T-helper 1 cell treated with Interleukin-12 subunit alpha and Interleukin-12 subunit beta and Interleukin-4 antibody, amounts not matched to agents 30 ng/mL and 1 ng/mL, for 36 hours (primary cell): ENCODE measurements at regions not wholly inside any gene's neighbourhood (a gene's known extent, or its start where the extent isn't known, plus 50 kb on each side); places are given as distances from the start of the nearest gene placed in this dataset.

Source experiments
- intact Hi-C: fragments of 100-400 bp; cut with micrococcal nuclease; formaldehyde crosslinking; loops from one replicate; pipeline ENCODE4 v1.15.1; 2024

DNA sequence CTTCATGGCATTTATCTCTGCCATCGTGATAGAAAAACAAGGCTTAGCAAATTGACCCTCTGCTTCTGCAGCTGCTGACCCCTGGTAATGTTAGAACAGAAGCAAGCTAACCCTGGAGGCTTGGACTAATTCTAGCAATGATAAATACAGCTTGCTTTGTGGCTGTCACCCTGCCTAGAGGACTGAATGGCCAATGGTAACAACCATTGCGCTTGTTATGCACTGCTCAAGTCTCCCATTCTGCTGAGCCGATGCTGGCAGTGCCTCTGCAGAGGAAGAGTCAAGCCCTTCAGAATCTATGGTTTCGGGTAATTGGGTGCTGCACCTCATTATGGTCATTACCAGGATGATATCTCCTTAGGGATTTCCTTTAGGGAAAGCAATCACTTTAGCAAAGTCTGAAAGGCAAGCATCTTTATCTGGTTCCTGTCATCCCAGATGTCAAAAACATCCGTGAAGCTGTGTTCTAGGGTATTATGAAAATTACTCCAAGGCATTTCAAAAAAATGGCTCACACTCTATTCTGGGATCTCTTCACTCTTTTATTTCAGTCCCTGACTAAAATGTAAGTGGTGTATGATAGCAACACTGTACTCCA lies 186.8 kb upstream of the DLGAP1 start:
- intact Hi-C loops, result no loop called here

DNA sequence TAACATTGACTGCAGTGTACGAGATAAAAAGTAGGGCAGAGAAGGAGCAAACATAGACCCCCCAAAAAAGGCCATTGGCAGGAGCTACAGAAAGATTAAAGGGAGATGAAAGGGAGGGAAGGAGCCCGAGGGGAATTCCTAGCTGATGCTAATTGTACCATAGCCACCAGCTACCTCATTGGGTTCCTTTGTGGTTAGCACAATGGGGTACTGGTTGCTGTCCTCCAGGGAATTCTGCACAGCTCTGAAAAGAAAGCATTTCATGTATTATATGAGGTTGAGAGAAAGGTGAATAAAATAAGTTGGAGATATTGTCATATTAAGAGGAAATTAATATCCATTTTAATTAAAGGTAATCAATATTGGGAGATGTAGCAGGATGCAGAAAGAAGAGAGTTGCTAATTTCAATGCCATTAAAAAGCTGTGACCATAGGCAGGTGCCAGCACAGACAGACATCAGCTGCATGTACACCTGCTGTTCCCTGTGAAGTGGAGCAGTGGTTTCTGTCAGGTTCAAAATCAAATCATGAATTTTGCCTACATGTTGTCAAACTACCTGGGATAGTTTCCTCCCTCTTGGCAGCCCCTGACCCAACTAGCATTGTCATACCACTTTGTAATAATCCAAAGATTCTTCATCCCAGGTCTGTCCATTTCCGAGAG lies 185.4 kb upstream of the DLGAP1 start:
- intact Hi-C loops, result no loop called here

DNA sequence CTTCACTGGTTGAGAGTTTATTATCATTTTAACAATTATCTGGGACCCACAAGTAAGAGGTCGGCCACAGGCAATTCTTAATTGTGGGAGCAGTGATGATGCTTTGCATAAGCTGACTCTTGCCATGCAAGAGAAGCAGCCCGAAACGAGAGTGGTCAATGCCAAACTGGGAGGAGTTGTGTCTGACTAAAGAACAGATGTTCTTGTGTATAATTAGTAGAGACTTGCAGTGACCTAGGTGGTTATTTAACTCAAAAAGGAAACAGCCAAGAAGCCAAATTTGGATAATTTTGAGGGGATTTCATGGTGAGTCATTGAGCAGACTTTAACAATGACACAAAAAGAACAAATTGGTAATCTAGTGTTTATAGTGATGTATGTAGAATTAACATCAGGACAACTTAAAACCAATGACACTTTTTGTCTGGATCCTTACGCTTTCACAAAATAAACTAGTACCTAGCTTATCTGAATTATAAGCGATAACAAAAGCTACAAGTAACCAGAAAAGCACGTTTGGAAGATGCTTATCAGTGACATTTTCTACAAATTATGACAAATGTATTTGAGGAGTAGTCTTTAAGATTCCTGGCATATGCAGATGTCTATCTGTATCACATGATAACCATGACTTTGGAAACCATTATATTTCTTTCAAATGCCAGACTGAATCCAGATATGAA lies 184.7 kb upstream of the DLGAP1 start:
- intact Hi-C loops, result no loop called here

DNA sequence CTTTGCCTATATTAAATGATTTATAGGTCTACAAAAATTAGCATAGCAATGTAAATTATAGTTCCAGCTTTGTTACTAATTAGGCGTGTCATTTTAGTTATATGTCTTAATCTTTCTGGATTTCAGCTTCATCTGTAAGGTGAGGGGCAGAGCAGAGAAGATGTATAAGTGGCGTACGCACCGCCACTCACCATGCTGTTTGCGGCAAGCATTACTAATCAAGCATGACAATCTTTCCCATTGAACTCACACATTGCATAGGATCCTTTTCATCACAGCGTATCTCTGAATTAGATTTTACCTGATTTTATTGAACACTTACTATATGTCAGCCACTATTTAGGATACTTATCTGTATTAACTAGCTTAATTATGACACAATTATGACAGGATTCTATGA lies 183.6 kb upstream of the DLGAP1 start:
- intact Hi-C loops, result no loop called here

DNA sequence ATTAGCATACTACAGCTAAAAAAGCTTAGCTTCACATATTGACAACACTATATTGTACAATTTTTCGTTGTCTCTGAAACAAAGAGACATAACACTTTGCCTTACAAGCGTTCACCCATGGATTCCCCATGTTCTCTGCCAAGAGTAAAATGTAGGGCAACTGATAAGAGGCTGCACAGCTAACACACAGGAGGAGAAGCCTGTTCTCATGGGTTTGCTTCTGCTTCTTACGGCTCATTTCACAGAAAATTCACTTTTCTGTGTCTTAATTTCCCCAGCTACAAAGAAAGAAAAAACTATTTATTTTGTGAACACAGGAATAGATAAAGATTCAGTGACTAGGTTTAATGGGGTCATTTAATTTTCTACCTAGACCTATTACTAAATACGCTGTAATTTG lies 182.8 kb upstream of the DLGAP1 start:
- intact Hi-C loops, result no loop called here

DNA sequence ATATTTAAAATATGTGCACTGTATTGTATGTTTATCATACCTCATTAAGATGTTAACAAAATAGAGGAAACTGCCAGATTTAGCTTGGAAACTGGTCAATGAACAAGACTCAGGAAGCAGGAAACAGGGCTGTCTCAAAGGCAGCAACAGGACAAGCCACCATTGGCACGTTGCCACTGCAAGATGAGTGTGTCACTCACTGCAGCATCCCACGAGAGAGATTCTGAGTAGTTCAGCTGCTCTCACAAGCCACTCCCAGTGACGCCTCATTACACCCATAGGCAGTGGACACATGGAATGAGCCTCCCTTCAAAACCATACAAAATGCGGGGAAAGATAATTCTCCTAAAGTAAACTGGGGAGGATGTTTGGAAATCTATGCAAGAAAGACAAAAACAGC lies 181.9 kb upstream of the DLGAP1 start:
- intact Hi-C loops, result no loop called here

DNA sequence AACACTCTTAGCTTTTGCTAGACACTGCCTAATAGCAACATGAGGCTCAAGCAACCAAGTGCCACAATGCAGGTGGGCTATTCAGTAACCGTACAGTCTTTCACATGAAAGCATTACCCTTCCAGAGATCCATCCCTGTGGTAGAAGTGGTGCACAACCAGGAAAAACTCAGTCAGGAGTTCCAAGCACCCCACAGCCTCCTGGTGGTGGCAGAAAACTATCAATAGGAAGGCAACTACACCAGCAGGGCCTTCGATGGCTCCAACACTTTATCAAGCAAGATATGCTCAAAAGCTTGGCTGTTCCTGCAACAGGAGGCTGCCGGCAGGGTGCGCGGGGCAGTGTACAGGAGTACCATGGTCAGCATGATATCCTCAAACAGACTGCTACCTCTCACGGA lies 176.1 kb upstream of the DLGAP1 start:
- intact Hi-C loops, result no loop called here

DNA sequence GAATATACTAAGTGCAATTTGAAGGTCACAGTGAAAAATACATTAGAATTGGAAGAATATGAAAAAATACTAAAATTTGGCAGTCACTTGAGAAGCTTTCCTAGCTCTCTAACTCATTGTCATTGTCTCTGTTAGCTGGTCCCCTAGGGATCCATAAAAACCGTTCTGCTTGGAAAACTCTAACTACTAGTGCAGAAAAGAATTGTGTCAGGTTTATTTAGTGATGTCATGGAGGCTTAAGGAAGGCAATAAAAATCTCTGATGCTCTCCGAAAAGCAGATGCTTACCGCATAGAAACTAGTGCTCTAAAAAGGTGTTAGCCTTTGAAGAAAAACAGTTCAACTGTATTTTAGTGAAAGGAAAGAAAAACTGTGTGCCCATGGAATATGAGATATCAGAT lies 150.1 kb upstream of the DLGAP1 start:
- intact Hi-C loops, result no loop called here

DNA sequence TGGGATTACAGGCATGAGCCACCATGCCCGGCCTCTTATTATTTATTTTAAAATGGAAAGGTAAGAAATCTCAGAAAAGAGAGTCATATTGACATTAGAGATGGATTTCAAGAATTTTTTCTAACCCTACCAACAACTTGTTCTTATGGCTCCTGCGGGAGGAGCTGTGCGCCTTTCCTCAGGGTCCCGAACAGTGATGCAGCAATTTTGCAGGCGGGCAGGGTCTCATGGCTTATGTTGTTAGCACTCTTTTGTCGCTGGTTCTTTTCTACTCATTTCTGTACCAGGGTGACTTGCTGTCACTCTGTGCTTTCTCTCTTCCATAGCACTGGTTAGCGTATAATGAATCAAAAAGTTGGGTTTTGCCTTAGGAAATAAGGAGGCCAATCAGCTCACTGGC lies 148.8 kb upstream of the DLGAP1 start:
- intact Hi-C loops, result no loop called here

DNA sequence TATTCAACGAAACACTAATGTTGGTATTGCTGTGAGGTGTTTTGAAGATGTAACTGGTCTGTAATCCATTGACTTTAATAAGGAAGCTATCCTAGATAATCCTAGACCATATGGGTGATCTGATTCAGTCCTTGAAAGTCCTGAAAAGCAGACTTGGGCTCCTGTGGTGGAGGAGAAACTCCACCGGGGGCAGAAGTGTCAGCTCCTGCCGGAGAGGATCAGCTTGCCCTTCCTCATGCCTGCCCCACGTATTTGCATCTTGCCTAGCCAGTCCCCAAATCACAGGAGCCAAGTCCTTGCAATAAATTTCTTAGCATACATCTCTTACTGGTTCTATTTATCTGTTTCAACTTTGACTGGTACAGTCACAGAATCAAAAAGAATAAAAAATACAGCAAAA lies 144.2 kb upstream of the DLGAP1 start:
- intact Hi-C loops, result no loop called here

DNA sequence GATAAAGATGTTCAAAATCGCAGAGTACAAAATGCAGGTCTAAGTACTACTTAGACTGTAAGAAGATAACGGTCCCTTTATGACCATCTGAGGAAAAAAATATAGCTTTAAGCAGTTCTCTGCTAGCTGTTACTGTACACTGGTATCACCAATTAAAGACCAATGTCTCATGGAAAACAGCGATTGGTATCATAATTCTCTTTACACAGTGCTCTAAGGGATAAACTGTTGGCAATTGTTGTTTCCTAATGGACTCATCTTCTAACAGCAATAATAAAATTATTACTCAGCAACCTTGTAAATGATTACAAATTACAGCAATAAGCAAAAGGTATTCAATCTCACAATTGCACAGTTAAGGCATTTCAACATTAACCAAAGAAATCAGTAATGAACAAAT lies 142.2 kb upstream of the DLGAP1 start:
- intact Hi-C loops, result no loop called here

DNA sequence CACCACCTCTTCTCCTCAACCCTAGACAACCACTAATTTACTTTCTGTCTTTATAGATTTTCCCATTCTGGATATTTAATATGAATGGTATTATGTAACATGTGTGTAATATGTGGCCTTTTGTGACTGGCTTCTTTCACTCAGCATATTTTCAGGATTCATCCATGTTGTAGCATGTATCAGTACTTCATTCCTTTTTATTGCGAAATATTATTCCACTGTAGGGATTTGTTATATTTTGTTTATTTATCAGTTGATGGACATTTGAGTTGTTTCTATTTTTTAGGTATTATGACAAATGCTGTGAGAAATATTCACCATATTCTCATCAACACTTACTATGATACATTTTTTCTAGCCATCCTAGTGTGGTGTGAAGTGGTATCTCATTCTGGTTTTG lies 138.8 kb upstream of the DLGAP1 start:
- intact Hi-C loops, result no loop called here

DNA sequence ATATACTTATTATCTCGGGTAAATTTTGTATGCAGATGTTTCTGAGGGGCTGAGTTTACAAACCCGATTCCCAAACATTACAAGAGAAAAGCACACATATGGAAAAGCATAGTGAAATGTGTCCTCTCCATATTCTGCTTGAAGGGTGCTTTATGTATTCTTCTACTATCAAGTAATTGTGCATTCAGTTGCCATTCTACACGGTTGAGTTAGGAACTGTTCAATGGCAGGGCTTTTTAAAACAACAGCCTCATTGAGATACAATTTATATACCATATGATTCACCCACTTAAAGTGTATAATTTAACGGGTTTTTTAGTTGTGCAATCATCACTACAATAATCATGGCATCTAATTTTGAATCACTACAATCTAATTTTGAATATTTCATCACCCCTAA lies 138.4 kb upstream of the DLGAP1 start:
- intact Hi-C loops, result no loop called here

DNA sequence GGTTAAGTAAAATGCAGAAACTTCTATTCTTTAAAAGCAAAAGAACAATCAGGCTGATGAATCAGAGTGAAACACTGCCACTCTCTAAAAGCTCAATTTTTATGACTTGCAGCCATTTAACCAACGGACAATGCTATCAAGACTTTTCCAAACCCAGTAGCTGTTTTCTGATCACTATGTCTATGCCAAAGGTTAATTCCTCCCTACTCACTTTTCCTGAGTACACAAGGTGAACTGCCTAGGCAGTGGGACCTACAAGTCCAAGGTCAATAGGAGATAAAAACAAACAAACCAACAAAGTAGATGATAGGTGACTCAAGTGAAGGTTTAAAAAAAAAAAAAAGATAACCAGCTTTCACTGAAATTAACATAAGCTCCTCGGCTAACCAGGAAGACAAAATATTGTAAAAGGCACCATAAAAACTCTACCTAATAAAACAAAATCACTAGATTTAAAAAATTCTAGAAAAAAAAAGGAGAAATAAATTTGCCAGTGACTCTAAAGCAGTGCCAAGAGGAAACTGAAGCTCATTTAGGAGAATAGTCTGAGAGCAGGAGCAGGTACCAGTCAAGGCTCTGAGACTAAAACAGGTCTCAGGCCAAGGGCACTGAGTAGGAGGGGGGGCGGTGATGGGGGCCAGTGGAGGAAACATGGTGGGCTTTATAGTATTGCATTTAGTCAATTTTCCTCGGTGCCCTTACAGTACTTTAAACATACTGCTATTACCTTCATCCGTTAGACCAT lies 134.1 kb upstream of the DLGAP1 start:
- intact Hi-C loops, result no loop called here

DNA sequence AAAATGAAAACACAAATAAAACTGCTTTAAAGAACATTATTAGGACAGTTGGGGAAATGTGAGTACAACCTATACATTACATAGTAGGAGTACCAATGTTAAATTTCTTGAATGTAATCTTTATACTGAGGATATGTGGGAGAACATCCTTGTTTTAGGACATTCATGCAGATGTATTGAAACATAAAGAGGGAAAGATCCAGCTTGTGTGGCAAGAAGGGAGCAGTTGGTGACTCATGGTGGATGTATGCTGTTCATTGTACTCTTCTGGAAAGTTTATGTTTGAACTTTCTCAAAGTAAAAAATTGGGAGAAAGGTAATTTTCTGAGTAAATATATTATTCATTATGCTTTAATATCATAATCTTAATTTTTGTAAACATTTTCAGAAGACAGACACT lies 132.1 kb upstream of the DLGAP1 start:
- intact Hi-C loops, result no loop called here

DNA sequence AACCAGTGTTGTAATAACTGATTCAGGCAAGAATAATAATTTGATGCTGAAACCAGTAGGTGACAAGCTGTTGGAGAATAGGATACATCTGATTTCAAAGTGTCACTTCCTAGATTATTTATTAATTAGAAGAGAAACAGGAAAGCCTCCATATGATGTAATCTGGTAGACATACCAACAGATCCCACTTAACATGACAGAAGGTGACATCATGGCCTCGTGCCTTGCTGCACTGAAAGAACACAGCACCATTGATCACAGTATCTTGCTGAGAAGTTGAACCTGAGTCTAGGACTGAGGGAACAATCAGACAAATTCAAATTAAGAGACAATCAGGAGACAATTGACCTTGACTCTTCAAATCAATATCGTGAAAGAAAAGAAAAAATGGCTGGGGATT lies 131.6 kb upstream of the DLGAP1 start:
- intact Hi-C loops, result no loop called here

DNA sequence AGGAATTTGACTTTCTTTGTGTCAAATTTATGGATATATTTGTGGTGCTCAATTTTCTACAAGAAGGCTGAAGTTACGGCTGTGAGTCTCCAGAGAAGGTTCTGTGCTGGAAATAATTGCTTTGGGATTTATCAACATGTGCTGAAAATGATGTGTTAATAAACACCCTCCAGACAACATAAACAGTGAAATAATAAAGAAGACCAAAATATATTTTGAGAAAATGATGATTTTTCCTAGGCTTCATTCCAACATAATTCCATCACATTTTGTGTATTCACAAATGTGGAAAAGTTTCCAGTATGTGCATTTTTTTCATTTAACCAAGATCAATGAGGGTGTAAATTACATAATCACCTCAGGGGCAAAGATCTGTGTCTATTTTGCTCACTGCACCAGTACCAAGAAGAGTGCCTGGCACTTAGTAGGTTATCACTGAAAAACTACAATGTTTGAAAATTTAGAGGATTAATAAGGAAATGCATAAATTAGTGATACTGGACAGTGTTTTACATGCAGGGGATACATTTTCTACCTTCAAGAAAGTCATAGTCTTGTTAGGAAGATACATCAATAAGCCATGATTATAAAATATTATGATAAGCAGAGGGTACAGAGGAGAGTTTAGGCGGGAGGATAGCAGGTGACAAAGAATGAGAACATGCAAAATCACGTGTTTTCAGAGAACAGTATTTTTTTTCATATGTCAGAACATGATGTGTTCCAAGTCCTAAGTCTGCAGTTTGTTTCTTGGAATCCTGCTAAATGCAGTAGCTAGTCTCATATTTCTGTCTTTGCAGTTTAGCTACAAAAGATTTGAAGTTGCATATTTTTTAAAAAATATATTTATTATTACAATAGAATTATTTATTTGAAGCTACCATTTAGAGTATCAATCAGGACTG lies 127.6 kb upstream of the DLGAP1 start:
- intact Hi-C loops, result no loop called here

DNA sequence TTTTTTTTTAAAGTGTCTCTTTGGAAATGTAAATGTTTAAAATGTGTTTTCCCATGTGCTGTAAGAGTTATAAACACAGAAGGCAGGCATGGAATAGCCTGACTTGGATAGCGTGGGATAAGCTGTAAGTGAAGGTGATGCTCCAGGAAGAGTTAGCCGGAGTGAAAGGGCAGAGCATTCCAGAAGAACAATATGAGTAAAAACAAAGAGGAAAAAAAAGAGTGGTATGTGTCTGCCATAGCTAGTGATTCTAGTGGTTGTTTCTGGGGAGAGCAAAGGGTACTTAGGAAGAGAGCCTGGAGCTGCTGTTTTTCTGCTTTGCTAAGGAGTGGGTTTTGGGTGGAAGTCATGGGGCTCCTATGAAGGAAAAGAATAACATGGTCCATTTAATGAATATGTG lies 126.9 kb upstream of the DLGAP1 start:
- intact Hi-C loops, result no loop called here

DNA sequence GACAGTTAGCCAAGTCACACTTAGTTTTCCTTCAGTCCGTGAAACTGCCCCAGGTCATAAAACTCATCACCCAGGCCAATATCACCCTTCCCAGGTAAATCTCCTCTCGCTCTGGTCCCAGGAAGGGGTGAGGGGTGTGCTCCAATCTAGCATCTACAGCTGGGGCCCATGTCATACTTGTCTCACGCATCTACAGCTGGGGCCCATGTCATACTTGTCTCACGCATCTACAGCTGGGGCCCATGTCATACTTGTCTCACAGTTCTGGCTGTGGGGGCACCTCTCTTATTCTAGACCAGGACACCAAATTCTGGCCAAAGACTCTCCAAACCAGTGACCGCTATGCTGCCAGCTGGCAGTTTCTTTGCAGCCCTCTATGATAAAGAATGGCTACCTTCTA lies 123.3 kb upstream of the DLGAP1 start:
- intact Hi-C loops, result no loop called here

DNA sequence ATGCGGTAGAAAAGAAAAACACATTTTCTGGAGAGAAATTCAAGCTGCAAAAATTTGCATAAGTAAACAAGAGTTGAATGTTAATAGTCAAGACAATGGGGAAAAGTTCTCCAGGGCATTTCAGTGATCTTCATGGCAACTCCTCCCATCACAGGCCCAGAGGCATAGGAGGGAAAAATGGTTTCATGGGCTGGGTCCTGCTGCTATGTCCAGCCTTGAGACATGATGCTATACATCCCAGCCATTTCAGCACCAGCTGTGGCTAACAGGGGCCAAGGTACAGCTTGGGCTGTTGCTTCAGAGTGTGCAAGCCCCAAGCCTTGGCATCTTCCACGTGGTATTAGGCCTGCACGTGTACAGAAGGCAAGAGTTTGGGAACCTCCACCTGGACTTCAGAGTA lies 118.6 kb upstream of the DLGAP1 start:
- intact Hi-C loops, result no loop called here

DNA sequence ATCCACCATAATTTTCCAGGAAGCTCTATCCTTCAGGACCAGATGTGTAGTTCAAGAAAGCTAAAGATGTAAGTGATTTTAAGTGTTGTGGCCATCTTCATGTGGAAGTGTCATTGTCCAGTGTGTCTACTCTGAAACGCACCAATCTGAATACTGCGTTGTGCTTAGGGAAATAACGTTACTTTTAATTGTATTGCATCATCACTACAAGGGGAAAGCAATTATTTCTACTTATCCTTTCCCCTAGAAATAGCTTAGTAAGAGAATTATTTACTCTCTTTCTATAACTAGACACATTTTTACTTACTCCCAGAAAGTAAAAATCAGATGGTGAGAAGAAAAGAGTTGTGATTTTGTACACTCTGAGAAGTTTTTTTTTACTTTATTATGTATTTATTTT lies 102.4 kb upstream of the DLGAP1 start:
- intact Hi-C loops, result no loop called here
